Kidney (tissue), 13 donors: ENCODE measurements at regions not wholly inside any gene's neighbourhood (a gene's known extent, or its start where the extent isn't known, plus 50 kb on each side); places are given as distances from the start of the nearest gene placed in this dataset.

Experiments
- DNase-seq, 5 donors: peaks; one replicate each; pipeline ENCODE4 v3.0.0-alpha.2; 2013 to 2020
- FAIRE-seq: peaks from 2 replicates; lab custom pipeline; 2012; peaks lifted over from hg19 to GRCh38; lab: Jason Lieb, UNC
- H3K27ac ChIP-seq, 2 donors: one replicate each; pipeline ENCODE4 v1.7.0; 2013; ENCODE audit warnings: low read depth in 2 of 2, low read length in 2 of 2, inconsistent platforms in 1 of 2
- H3K27me3 ChIP-seq: one replicate; pipeline ENCODE4 v1.7.1; 2013; ENCODE audit warnings: low read length, inconsistent platforms; ENCODE audit not compliant: control insufficient read depth, insufficient read depth
- H3K36me3 ChIP-seq, 3 donors: one replicate each; pipeline versions ENCODE4 v1.7.0 to v1.7.1; 2013; ENCODE audit warnings: low read length in 3 of 3, control low read depth in 1 of 3, inconsistent platforms in 1 of 3; ENCODE audit not compliant: insufficient read depth in 3 of 3, control insufficient read depth in 2 of 3
- H3K4me1 ChIP-seq, 3 donors: one replicate each; pipeline versions ENCODE4 v1.7.0 to v1.7.1; 2013; ENCODE audit warnings: low read length in 3 of 3, inconsistent platforms in 1 of 3, low read depth in 1 of 3; ENCODE audit not compliant: control insufficient read depth in 2 of 3, insufficient read depth in 2 of 3
- H3K4me3 ChIP-seq, 3 donors: one replicate each; pipeline versions ENCODE4 v1.7.0 to v1.8.1; 2013; ENCODE audit warnings: low read length in 3 of 3, control low read depth in 1 of 3, inconsistent platforms in 1 of 3
- H3K9ac ChIP-seq, 3 donors: one replicate each; pipeline versions ENCODE4 v1.7.0 to v1.7.1; 2013; ENCODE audit warnings: low read length in 3 of 3, control low read depth in 1 of 3, inconsistent platforms in 1 of 3
- H3K9me3 ChIP-seq, 3 donors: one replicate each; pipeline versions ENCODE4 v1.7.0 to v1.7.1; 2013; ENCODE audit warnings: low read length in 3 of 3, control low read depth in 1 of 3, inconsistent platforms in 1 of 3; ENCODE audit not compliant: control insufficient read depth in 2 of 3, insufficient read depth in 1 of 3
- intact Hi-C: fragments of 100-400 bp; cut with DNase I; formaldehyde crosslinking; loops from one replicate; pipeline ENCODE4 v1.11.1; 2022
- TF ChIP-seq, protein P1 (sequence below): IDR thresholded peaks from 3 replicates; pipeline ENCODE4 v1.5.1; 2012; ENCODE audit warnings: mild to moderate bottlenecking, moderate library complexity, borderline replicate concordance; ENCODE audit not compliant: insufficient read depth; ENCODE audit errors: extremely low read depth
- donor health status: control.
- donor health status: control.
- donor health status: control.
- donor health status: control.
- donor health status: control.
- donor health status: DM: yes; HTN: yes; CAD: no.
- donor health status: Normal renal cell carcinoma (clear cell type).

GRCh38 chr11:8327761-8328192 is 64.1 kb upstream of the LMO1 start:
- DNase-seq: no peak
- Histone ChIP-seq H3K9me3 (no peaks in the 10 kb centered on the region), H3K9ac (no peak overlapping the region), H3K27ac (no peak overlapping the region), H3K27me3 (peaks cover 2% of the 10 kb centered on the region), H3K4me1 (peaks cover 0 to 11% (median 0%) of the 10 kb centered on the region in 3 donors), H3K4me3 (no peak overlapping the region), H3K36me3 (no peaks in the 10 kb centered on the region)
- TF ChIP-seq, protein P1, sequence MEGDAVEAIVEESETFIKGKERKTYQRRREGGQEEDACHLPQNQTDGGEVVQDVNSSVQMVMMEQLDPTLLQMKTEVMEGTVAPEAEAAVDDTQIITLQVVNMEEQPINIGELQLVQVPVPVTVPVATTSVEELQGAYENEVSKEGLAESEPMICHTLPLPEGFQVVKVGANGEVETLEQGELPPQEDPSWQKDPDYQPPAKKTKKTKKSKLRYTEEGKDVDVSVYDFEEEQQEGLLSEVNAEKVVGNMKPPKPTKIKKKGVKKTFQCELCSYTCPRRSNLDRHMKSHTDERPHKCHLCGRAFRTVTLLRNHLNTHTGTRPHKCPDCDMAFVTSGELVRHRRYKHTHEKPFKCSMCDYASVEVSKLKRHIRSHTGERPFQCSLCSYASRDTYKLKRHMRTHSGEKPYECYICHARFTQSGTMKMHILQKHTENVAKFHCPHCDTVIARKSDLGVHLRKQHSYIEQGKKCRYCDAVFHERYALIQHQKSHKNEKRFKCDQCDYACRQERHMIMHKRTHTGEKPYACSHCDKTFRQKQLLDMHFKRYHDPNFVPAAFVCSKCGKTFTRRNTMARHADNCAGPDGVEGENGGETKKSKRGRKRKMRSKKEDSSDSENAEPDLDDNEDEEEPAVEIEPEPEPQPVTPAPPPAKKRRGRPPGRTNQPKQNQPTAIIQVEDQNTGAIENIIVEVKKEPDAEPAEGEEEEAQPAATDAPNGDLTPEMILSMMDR: no peak
- FAIRE-seq: no peak
- intact Hi-C loops: no loop called here

GRCh38 chr11:8326337-8326736 is 62.7 kb upstream of the LMO1 start:
- Histone ChIP-seq H3K4me1 (peaks cover 0 to 11% (median 0%) of the 10 kb centered on the region in 3 donors), H3K27ac (no peak overlapping the region), H3K9me3 (no peaks in the 10 kb centered on the region), H3K27me3 (peaks cover 2% of the 10 kb centered on the region), H3K36me3 (no peaks in the 10 kb centered on the region), H3K9ac (no peak overlapping the region), H3K4me3 (no peak overlapping the region)
- TF ChIP-seq, protein P1: no peak
- no peak for FAIRE-seq
- intact Hi-C loops: no loop called here
- no peak for DNase-seq

DNA sequence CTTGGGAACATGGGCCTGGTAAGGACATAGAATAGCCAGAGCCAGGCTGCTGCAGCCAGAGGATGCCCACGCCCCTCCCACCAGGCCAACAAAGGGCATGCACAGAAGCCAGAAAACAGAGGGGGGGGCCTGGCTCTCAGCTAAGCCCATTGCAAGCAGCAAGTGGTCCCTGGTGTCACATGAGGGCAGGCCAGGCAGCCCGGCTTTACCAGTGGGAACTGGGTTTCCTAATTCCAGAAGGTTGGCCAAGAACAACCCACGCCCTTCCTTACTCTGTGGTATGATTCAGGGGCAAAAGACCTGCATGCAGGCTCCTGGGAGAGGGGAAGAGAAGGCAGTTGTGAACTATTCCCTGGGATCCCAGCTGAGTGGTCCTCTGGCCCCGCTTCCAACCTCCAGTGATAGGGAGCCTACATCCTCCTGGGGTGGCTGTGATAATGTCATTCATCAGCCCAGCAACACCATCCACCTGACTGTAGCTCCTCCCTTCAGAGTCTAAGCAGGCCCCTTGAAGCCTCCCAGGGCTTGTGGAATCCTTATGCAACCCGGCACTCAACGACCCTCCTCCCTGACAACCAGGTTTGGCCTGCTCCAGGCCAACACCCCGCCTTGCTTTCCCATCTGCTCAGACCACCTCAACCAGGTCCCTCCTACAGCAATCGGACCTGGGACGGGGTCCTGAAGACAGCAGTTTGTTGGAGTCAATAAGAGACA is 62.1 kb upstream of the LMO1 start:
- Histone ChIP-seq H3K9me3 (no peaks in the 10 kb centered on the region), H3K27ac (no peak overlapping the region), H3K4me1 (peaks cover 0 to 8% (median 0%) of the 10 kb centered on the region in 3 donors), H3K36me3 (no peaks in the 10 kb centered on the region), H3K27me3 (peaks cover 2% of the 10 kb centered on the region), H3K4me3 (no peak overlapping the region), H3K9ac (no peak overlapping the region)
- TF ChIP-seq, protein P1: no peak
- FAIRE-seq: no peak
- intact Hi-C loops: no loop called here
- DNase-seq: no peak
